ENCODE measurements at regions not wholly inside any gene's neighbourhood (a gene's known extent, or its start where the extent isn't known, plus 50 kb on each side); places are given as distances from the start of the nearest gene placed in this dataset.

DNA sequence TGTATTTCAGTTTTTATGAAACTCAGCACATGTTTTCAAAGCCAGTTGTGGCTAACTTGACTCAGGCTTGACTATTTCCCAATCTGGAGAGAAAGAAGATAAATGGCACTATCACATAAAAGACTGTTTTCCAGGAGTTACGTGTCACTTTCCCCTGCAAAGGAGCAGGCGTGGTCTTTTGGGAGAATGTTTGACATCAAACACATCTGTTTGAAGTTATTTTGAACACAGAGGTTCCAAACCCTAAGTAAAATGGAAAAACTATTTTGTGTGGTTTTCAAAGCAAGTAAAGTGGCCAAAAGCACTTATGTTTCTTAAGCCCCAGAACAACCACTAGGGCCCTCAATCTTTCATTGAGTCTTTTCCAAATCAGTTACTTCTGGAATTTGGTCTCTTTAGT lies 89.7 kb downstream of the FOXF2 start:
- TF ChIP-seq POLR2A (IDR thresholded peaks at IDR 0.05; ENCODE audit: low read length) (no peak), GATA1 (IDR thresholded peaks at IDR 0.05; ENCODE audit: low read depth, low read length) (no peak)
